ENCODE measurements at regions not wholly inside any gene's neighbourhood (a gene's known extent, or its start where the extent isn't known, plus 50 kb on each side); places are given as distances from the start of the nearest gene placed in this dataset.

- Histone ChIP-seq H3F3A (ENCODE audit: control insufficient read depth, insufficient read depth) (no peaks in the 10 kb centered on the region), H3K9me3 (ENCODE audit: control insufficient read depth, insufficient read depth, low read length) (no peaks in the 10 kb centered on the region), H3K27ac (ENCODE audit: low read depth, low read length) (no peak overlapping the region), H3K27me3 (ENCODE audit: control insufficient read depth, low read length) (peaks cover 6% of the 10 kb centered on the region), H3K4me3 (ENCODE audit: low read length) (no peak overlapping the region), H3K4me2 (ENCODE audit: low read length) (no peak overlapping the region), H3K4me1 (ENCODE audit: control insufficient read depth, low read length) (no peaks in the 10 kb centered on the region), H3K36me3 (ENCODE audit: control insufficient read depth, low read length) (no peaks in the 10 kb centered on the region), H3K9me2 (replicated peaks; ENCODE audit: control insufficient read depth, low read length) (no peaks in the 10 kb centered on the region), H4K20me1 (ENCODE audit: control insufficient read depth, insufficient read depth, low read depth, low read length) (no peaks in the 10 kb centered on the region), H3K79me2 (ENCODE audit: control insufficient read depth, low read length) (no peaks in the 10 kb centered on the region)
- TF ChIP-seq EZH2phosphoT487 (IDR thresholded peaks at IDR 0.05; ENCODE audit: borderline replicate concordance, low read length) = no peak
- TF ChIP-seq, protein P1, sequence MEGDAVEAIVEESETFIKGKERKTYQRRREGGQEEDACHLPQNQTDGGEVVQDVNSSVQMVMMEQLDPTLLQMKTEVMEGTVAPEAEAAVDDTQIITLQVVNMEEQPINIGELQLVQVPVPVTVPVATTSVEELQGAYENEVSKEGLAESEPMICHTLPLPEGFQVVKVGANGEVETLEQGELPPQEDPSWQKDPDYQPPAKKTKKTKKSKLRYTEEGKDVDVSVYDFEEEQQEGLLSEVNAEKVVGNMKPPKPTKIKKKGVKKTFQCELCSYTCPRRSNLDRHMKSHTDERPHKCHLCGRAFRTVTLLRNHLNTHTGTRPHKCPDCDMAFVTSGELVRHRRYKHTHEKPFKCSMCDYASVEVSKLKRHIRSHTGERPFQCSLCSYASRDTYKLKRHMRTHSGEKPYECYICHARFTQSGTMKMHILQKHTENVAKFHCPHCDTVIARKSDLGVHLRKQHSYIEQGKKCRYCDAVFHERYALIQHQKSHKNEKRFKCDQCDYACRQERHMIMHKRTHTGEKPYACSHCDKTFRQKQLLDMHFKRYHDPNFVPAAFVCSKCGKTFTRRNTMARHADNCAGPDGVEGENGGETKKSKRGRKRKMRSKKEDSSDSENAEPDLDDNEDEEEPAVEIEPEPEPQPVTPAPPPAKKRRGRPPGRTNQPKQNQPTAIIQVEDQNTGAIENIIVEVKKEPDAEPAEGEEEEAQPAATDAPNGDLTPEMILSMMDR (IDR thresholded peaks at IDR 0.05; ENCODE audit: low read depth, low read length, poor library complexity, severe bottlenecking) = no peak
Measured at GRCh38 chr16:22732959-22733358, 81.0 kb upstream of the HS3ST2 start.

- Histone ChIP-seq H3K4me1 (ENCODE audit: control insufficient read depth, low read length) (peaks cover 6% of the 10 kb centered on the region), H3K27me3 (ENCODE audit: control insufficient read depth, low read length) (peaks cover 6% of the 10 kb centered on the region), H4K20me1 (ENCODE audit: control insufficient read depth, insufficient read depth, low read depth, low read length) (no peaks in the 10 kb centered on the region), H3K9me3 (ENCODE audit: control insufficient read depth, insufficient read depth, low read length) (no peaks in the 10 kb centered on the region), H3K27ac (ENCODE audit: low read depth, low read length) (no peak overlapping the region), H3K4me3 (ENCODE audit: low read length) (no peak overlapping the region), H3F3A (ENCODE audit: control insufficient read depth, insufficient read depth) (no peaks in the 10 kb centered on the region), H3K4me2 (ENCODE audit: low read length) (no peak overlapping the region), H3K79me2 (ENCODE audit: control insufficient read depth, low read length) (no peaks in the 10 kb centered on the region), H3K36me3 (ENCODE audit: control insufficient read depth, low read length) (no peaks in the 10 kb centered on the region), H3K9me2 (replicated peaks; ENCODE audit: control insufficient read depth, low read length) (no peaks in the 10 kb centered on the region)
- TF ChIP-seq, protein P1 (IDR thresholded peaks at IDR 0.05; ENCODE audit: low read depth, low read length, poor library complexity, severe bottlenecking) = no peak
- TF ChIP-seq EZH2phosphoT487 (IDR thresholded peaks at IDR 0.05; ENCODE audit: borderline replicate concordance, low read length) = no peak
Measured at GRCh38 chr16:22734368-22734767, 79.6 kb upstream of the HS3ST2 start.

GRCh38 chr16:22736791-22737190 is 77.2 kb upstream of the HS3ST2 start:
- TF ChIP-seq EZH2phosphoT487 (IDR thresholded peaks at IDR 0.05; ENCODE audit: borderline replicate concordance, low read length) = no peak
- TF ChIP-seq, protein P1 (IDR thresholded peaks at IDR 0.05; ENCODE audit: low read depth, low read length, poor library complexity, severe bottlenecking) = no peak
- Histone ChIP-seq H3F3A (ENCODE audit: control insufficient read depth, insufficient read depth) (no peaks in the 10 kb centered on the region), H3K4me3 (ENCODE audit: low read length) (no peak overlapping the region), H3K27me3 (ENCODE audit: control insufficient read depth, low read length) (peaks cover 2% of the 10 kb centered on the region; the same call in 1 of the 2 replicates), H3K27ac (ENCODE audit: low read depth, low read length) (no peak overlapping the region), H3K9me3 (ENCODE audit: control insufficient read depth, insufficient read depth, low read length) (no peaks in the 10 kb centered on the region), H3K4me1 (ENCODE audit: control insufficient read depth, low read length) (peaks cover 6% of the 10 kb centered on the region), H3K9me2 (replicated peaks; ENCODE audit: control insufficient read depth, low read length) (no peaks in the 10 kb centered on the region), H4K20me1 (ENCODE audit: control insufficient read depth, insufficient read depth, low read depth, low read length) (no peaks in the 10 kb centered on the region), H3K36me3 (ENCODE audit: control insufficient read depth, low read length) (no peaks in the 10 kb centered on the region), H3K4me2 (ENCODE audit: low read length) (no peak overlapping the region), H3K79me2 (ENCODE audit: control insufficient read depth, low read length) (no peaks in the 10 kb centered on the region)
